ENCODE measurements at regions not wholly inside any gene's neighbourhood (a gene's known extent, or its start where the extent isn't known, plus 50 kb on each side); places are given as distances from the start of the nearest gene placed in this dataset.

GRCh38 chr20:43863821-43864544 lies 50.7 kb upstream of the TOX2 start:
- no peak for DNase-seq

DNA sequence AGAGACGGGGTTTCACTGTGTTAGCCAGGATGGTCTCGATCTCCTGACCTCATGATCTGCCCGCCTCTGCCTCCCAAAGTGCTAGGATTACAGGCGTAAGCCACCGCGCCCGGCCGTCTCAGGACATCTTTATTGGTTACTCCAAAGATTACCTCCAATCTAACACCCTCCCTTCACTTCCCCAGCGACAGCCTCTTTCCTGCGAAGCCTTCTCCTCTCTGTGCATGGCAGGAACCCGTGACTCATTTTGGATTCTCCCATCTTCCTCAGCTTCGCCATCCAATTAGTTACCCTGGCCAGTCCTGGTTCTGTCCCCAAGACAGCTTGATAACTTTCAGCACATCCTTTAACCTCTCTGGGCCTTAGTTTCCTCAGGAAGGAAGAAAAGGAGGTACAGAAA lies 51.3 kb upstream of the TOX2 start:
- no peak for DNase-seq

GRCh38 chr20:43862438-43862837 lies 52.2 kb upstream of the TOX2 start:
- DNase-seq = no peak

DNA sequence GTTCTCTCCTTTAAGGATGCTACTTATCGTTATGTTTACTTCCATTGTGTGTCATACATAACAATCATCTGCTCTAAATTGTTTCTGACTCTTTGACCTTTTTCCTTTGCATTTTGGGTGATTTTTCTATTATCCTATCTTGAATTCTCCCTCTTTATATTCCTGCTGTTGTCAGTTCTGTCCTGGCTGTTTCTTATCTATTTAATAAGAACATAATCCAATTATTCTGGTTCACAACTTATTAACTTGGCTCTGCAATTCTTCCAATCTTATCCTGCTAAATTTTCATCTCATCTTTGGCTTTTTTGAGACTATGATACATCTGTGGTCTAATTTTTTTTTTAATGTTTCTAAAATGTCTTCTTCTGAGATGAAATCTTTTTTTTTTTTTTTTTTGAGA lies 54.7 kb upstream of the TOX2 start:
- no peak for DNase-seq

GRCh38 chr20:43857932-43858331 lies 56.7 kb upstream of the TOX2 start:
- DNase-seq = no peak

DNA sequence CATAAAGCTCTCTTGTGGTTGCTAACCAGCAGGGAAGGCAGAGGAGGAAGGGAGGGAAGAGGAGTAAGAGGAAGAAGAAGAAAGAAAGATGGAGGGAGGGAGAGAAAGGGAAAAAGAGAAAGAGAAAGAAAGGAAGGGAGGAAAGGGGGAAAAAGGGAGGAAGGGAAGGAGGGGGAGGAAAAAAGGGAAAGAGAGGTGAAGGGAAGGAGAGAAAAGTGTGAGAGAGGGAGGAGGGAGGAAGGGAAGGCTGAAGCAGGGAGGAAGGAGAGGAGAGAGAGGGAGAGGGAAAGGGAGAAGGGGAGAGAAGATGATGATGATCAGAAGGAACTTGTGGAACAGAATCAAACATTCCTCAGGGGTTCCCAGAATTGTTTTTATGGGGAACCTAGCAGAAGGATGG lies 57.5 kb upstream of the TOX2 start:
- no peak for DNase-seq

DNA sequence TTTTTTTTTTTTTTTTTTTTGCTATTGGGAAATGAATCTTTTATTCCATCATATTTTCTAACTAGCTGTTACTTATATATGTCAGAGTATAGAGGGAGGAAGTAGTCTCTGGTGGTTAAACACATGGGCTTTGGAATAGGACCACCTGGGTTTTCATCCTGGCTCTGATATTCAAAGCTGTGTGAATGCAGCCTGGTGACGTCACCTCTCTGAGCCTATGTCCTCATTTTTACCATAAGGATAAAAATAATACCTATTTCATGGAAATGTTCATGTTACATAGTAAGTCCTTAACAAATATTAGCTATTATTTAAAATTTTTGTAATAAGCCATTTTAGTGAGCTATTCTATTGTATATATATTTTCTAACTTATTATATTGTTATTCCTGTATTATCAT lies 58.8 kb upstream of the TOX2 start:
- no peak for DNase-seq

DNA sequence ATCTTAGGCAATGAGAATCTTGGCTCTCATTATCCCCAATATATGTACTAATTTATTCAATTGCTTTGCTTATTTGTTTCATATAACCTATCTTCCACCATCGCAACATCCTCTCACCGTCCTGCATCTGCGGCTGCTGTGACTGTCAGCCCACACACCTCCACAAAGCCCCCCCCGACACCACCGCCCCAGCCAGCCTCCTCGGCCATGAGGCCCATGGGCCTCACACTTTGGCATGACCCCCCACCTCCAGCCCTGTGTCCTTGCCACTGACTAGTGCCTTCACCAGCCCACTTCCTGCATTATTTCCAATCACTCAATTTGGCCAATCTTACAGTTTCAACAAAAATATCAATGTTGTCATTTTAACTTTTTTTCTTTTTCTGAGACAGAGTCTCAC lies 60.7 kb upstream of the TOX2 start:
- DNase-seq = no peak

DNA sequence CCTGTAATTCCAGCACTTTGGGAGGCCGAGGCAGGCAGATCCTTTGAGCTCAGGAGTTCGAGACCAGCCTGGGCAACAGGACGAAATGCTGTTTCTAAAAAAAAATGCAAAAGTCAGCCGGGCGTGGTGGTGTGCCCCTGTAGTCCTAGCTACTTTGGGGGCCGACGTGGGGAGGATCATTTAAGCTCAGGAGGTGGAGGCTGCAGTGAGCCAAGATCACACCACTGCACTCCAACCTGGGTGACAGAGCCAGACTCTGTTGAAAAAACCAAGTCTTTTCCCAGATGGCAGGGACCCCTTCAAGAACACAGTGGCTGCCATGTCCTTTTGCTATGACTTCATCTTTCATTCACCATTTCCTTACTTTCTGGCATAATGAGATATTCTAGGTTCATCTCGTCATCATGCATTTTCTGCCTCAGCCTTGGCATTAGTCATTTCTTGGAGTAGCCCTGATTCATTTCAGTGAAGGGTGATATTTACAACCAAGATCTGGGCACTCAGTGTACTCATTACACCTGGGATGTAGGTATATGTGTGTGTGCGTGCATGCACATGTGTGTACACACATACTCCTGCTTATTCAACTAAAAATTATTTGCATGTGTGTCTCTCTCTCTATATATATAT lies 61.4 kb upstream of the TOX2 start:
- no peak for DNase-seq

DNA sequence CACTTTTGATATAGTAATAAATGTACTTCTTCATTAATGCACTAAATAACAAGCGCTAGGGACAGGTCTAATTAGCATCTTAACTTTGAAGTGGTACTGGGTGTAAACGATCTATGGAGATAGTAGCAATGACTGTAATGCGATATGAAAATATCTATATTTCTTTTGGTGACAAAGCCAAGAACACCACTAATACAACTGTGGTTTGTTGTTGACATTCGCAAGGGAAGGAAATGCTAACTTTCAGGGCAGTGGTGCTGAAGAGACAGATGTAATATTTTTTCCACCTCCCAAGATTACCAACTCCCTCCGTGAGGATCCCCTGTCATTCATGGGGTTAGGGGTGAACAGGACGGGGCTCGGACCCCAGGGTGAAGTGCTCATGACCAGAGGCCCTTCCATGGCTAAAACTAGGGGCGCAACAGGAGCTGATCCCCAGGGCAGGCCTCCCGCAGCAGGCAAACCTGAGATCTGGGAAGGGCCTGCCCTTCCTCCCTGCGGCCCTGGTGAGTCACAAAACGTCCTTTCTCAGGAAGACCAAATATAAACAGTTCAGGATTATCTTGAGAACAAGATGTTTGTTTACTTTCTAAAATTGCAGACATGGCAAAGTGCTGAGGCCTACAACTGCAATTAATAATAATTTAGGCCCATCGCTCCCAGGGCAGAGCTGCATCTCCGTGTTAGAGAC lies 65.0 kb upstream of the TOX2 start:
- DNase-seq = no peak

DNA sequence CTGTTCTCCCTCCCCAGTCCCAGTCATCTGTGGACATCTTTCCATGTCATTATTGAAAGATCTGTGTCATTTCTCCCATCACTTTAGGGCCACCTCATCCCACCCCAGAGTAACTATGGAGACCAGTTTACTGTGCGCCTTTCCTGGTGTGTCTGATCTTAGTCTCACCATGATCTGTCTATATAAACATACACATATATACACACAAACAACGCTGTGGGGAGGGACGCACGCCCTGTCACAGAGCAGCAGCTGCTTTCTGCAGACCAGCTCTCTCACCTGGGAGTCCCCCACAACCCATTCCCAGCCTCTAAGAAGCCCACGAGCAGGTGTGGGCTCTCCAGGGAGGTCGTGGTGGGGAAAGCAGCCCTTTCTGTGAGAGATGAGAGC lies 68.1 kb upstream of the TOX2 start:
- DNase-seq = no peak

- DNase-seq = no peak
Observed at GRCh38 chr20:43844778-43845614, 69.7 kb upstream of the TOX2 start.

GRCh38 chr20:43843965-43844660 lies 70.5 kb upstream of the TOX2 start:
- DNase-seq = no peak

GRCh38 chr20:43843096-43843964 lies 71.3 kb upstream of the TOX2 start:
- DNase-seq = no peak

DNA sequence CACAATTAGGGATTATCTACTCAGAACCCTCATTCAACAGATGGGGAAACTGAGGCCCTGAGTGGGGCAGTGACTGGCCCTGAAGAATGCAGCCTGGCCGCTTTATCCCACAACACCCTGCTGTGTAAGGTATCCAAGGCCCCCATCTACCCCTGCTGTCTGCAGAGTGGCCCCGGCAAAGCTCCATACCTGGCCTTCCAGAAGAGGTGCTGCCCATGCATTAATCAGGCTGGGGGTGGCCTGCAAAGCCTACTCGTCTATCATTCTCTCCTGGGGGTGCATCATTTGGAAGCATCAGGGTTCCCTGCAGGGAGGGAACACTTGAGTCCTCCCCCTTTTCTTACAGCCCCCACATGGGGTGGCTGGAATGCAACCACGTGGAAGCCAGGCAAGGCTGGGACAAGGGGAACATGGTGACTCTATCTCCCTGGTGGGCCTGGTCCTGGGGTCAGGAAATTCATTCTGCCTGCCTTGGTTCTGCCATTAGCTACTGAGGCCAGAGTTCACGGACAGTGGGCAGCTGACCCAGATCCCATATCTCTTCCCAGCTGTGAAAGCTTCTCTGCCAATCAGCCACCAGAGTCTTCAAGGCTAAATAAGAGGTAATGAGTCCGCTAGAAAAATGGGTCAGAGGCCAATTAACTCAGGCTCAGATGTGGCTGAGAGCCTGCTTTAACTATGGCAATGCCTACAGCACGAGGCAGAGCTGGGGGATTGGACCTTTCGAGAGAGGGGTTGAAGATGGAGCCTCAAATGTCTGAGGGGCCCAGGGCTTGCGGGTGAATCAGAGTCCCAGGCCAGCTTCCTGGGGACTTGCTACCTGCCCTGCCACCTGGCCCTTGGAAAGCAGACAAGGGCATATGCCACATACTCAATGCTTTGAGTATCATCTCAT lies 72.3 kb upstream of the TOX2 start:
- DNase-seq = no peak

DNA sequence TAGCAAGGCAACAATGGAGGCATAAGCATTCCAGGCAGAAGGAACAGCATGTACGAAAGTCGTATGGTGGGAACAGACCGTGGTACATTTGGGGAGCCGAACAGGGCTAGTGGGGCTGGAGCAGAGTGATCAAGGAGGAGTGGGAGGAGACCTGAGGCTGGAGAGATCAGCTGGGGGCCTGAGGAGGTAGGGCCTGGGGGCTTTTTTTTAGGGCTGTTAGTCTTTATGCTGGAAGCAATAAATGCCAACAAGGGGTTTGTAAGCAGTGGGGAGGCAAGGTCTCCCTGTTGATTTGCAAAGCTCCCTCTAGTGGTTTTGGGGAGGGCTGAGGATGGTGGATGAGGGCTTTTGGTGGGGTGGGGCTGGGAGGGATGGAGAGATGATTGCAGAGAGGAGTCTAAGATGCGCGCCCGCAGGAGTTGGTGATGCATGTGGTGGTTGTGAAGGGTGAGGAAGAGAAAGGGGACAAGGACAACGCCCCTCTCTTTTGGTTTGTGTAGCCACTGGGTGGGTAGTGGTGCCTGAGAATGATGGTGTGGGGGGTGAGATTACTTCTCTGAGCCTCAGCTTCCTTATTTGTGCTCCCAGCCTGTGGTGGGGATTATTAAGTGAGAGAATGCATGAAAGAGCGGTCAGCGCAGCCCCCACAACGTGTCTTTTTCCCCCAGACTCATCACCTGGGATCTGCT lies 74.1 kb upstream of the TOX2 start:
- peak; percentile 23 for DNase-seq

- DNase-seq = no peak
Observed at GRCh38 chr20:43839793-43840199, 74.9 kb upstream of the TOX2 start.

- no peak for DNase-seq
Observed at GRCh38 chr20:43838703-43839060, 76.0 kb upstream of the TOX2 start.

GRCh38 chr20:43837856-43838702 lies 76.6 kb upstream of the TOX2 start:
- DNase-seq = no peak

All from CD4-positive, alpha-beta T cell treated with Interleukin-15 for 1 hour (primary cell).